HG02840 (cell line): ENCODE measurements at regions not wholly inside any gene's neighbourhood (a gene's known extent, or its start where the extent isn't known, plus 50 kb on each side); places are given as distances from the start of the nearest gene placed in this dataset.
A peak's percentile ranks its signal among the peaks of the same experiment; 100 is the strongest.
"Not testable (repeated sequence)": the region's sequence is repeated elsewhere in the genome, so short reads cannot be mapped to it uniquely, and the experiment has no call there.

ENCODE experiments used
- ATAC-seq: cut with Tn5 transposase; IDR thresholded peaks from one replicate; pipeline ENCODE4 v1.9.1; 2021; ENCODE audit warnings: mild to moderate bottlenecking, moderate library complexity, moderate number of reproducible peaks; ENCODE audit not compliant: unreplicated experiment, low FRiP score

DNA sequence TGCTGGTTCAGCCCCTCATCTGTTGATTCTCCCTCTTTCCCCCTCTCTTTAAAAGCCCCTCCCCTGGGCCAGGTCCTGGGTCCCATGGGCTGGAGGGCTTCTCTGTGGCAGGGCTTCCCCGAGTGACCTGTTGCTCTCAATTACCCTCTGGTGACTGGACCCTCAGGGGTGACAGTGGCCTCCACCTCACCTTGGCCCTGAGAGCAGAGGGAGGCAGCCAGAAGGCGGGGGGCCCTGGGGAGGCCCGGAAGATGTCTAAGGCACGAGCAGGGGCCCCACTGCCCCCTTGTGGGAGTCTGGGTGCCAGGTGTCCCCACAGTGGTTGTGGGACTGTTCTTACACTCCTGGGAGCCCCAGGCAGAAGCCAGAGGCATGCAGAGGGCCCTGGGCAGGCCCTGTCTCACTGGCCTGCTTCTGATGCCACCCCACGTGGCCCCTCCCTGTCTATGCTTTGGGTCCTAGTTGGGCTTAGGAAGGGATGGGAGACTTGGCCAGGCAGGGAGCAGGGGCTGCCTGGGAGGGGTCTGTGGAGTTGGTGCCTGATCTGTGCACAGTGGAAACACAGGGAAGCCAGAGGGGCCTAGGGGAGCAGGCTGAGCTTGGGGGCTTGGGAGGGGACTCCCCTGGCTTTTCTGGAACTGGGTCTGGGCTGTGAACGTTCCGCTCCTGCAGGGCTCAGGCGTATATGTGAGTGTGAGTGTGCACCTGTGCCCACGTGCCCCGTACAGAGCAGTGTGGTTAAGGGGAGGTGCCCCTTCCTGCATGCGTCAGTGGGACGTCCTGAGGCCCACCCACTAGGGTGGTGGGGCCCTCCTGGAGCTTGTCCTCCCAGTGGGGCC lies 179.7 kb downstream of the TMEM121 start:
- ATAC-seq, result peak; percentile 44

GRCh38 chr14:105706701-105707019 lies 180.3 kb downstream of the TMEM121 start:
- ATAC-seq, result not testable (repeated sequence)

DNA sequence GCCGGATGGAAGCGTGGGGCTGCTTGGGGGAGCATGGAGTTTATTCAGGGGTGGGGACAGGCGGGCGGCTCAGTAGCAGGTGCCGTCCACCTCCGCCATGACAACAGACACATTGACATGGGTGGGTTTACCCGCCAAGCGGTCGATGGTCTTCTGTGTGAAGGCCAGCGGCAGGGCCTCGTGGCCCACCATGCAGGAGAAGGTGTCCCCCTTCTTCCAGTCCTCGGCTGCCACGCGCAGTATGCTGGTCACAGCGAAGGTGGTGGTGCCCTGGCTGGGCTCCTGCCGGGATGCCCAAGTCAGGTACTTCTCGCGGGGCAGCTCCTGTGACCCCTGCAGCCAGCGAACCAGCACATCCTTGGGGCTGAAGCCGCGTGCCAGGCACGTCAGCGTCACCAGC lies 180.7 kb downstream of the TMEM121 start:
- ATAC-seq, result not testable (repeated sequence)

GRCh38 chr14:105707723-105708151 lies 181.4 kb downstream of the TMEM121 start:
- not testable (repeated sequence) for ATAC-seq

DNA sequence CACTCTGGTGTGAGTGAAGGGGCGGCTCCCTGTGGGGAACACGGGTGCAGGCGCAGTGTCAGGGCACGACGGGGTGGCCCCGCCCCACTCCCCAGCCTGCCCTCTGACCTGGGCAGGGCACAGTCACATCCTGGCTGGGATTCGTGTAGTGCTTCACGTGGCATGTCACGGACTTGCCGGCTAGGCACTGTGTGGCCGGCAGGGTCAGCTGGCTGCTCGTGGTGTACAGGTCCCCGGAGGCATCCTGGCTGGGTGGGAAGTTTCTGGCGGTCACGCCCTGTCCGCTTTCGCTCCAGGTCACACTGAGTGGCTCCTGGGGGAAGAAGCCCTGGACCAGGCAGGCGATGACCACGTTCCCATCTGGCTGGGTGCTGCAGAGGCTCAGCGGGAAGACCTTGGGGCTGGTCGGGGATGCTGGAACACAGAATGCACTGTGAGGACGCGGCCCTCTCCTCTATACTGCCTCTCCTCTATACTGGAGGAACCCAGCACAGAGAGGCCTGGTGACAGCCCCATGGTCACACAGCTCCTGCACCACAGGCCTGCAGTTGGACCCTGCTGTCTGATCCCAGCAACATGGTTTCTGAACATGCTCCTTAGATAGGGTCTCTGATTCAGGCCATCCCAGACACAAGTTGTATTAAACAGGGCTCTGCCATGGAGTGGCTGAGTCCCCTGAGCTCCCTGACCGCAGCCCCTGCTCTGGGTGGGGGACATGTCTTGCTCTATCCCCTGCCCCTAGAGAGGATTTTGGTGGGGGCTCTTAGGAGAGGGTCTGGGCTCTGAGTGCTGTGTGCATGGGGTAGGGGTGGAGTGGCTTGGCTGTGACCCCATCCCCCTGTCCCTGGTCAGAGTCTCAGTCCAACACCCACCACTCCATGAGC lies 182.1 kb downstream of the TMEM121 start:
- not testable (repeated sequence) for ATAC-seq

GRCh38 chr14:105709281-105710118 lies 183.1 kb downstream of the TMEM121 start:
- no peak for ATAC-seq

DNA sequence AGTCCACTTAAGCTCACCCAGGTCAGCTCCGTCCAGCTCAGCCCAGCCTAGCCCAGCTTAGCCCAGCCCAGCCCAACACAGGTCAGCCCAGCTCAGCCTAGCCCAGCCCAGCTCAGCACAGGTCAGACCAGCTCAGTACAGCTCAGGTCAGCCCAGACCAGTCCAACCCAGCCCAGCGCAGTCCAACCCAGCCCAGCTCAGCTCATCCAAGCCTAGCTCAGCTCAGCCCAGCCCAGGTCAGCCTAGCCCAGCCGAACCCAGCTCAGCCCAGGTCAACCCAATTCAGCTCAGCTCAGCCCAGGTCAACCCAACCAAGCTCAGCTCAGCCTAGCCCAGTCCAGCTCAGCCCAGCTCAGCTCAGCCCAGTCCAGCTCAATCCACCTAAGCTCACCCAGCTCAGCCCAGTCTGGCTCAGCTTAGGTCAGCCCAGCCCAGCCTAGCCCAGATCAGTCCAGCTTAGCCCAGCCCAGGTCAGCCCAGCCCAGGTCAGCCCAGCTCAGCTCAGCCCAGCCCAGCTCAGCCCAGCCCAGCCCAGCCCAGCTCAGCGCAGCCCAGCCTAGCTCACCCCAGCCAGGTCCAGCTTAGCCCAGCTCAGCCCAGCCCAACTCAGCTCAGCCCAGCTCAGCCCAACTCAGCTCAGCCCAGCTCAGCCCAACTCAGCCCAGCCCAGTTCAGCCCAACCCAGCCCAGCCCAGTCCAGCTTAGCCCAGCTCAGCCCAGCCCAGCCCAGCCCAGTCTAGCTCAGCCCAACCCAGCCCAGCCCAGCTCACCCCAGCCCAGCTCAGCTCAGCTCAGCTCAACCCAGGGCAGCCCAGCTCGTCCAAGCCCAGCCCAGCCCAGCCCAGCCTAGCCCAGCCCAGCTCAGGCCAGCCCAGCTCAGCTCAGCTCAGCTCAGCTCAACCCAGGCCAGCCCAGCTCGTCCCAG lies 184.0 kb downstream of the TMEM121 start:
- no peak for ATAC-seq

GRCh38 chr14:105711044-105711620 lies 184.7 kb downstream of the TMEM121 start:
- ATAC-seq, result no peak

DNA sequence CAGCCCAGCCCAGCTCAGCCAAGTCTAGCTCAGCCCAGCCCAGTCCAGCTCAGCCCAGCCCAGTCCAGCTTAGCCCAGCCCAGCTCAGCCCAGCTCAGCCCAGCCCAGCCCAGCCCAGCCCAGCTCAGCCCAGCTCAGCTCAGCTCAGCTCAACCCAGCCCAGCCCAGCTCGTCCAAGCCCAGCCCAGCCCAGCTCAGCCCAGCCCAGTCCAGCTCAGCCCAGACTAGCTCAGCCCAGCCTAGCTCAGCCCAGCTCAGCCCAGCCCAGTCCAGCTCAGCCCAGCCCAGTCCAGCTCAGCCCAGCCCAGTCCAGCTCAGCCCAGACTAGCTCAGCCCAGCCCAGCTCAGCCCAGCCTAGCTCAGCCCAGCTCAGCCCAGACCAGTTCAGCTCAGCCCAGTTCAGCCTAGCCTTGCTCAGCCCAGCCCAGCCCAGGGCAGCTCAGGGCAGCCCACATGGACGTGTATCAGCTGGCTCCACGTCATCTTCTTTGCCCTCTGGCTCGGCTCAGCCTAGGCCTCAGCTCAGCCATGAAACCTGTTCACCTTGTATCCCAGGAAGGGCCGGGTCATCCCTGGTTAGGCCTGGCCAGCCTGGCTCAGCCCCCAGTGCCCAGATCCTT lies 185.6 kb downstream of the TMEM121 start:
- no peak for ATAC-seq

- ATAC-seq, result not testable (repeated sequence)
Measured at GRCh38 chr14:105712670-105713069, 186.3 kb downstream of the TMEM121 start.

DNA sequence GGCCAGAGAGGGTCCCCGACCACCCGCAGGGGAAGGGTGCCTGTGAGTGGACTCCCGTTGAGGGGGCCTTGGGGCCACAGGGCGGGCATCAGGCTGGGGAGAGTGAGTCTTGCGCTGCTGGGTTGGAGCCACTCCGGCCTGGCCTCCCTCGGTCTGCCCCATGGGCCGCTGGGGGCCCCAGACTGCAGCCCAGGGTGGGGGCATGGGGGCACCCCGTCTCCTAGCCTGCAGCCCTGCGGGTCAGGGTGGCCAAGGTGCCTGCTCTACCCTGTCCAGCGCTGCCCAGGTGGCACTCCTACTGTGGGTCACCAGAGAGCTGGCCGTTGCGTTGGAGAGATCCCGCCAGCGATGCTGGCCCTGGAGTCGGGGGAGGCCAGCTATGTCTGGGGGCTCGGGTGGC lies 186.8 kb downstream of the TMEM121 start:
- not testable (repeated sequence) for ATAC-seq

DNA sequence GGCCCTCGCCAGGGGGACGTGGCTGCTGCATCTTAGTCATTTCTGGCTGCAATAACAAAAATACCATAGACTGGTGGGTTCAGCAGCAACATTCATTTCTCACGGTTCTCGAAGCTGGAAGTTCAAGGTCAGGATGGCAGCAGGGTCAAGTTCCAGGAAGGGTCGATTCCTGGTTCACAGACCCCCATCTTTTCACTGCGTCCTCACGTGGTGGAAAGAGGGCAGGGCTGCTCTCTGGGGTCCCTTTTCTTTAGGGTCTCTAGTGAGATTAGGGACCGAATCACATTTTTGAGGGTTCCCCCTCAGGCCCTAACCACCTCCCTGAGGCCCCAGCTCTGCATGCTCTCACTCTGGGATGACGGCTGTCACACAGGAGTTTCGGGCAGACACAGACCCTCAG lies 187.5 kb downstream of the TMEM121 start:
- ATAC-seq, result not testable (repeated sequence)

DNA sequence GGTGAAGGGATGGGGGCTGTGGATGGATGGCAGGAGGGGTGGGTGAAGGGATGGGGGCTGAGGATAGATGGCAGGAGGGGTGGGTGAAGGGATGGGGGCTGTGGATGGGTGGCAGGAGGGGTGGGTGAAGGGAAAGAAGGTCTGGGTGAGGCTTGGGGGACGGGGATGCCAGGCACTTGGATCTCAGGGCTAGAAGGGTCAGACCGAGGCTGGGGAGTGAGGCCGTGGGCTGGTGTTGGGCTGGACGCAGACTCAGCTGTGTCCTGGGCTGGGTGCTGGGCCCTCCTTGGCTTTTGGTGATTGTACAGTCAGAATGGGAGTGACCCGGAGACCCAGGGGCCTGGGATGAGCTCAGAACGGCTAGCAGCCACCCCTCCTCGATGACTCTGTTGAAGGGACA lies 192.4 kb downstream of the TMEM121 start:
- ATAC-seq, result not testable (repeated sequence)

DNA sequence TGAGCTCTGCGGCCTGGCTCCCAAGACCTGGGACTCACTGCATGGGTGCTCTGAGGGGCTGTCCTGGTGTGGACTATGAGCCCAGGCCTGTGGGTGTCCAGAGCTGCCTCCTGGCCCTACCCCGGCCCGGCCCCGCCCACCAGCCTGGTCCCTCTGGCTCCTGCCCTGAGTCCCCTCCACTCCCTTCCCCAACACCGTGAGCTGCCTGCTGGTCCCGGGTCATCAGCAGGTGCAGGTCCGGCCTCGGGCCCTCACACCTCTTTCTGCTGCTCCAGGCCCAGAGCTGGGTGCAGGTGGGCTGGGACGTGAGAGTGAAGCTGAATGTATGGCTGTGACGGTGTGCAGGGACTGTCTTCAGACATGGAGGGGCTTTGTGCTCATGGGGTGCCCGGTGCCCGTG lies 193.7 kb downstream of the TMEM121 start:
- not testable (repeated sequence) for ATAC-seq

GRCh38 chr14:105720852-105721601 lies 194.6 kb downstream of the TMEM121 start:
- ATAC-seq, result not testable (repeated sequence)

- not testable (repeated sequence) for ATAC-seq
Measured at GRCh38 chr14:105721602-105721970, 195.2 kb downstream of the TMEM121 start.

DNA sequence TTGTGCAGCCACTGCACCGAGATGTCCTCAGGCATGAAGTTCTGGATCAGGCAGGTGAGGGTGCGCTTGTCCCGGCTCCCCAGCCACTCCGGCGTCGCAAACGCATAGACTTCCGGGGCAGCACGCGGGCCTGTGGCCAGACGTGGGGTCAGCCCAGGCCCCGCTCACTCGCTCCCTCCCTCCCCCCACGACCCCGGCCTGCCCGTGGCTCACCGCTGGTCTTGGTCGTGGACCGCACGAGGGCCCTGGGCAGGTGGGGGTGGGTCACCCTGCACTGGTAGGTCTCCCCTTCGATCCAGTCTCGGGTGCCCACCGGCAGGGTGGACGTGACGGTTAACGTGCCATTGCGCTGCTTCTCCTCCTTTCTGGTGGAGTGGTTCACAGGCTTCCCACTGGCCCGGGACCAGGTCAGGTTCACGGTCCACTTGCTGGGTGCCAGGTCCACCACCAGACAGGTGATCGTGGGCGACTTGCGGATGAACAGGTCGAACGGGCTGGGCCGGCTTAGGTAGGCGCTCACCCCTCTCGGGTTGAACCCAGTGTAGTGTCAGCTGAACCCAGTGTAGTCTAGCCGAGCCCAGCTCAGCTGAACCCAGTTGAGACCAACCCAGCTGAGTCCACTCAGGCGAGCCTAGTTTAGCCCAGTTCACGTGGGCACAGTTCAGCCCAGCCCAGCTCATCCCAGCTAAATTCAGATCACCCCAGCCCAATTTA lies 195.8 kb downstream of the TMEM121 start:
- not testable (repeated sequence) for ATAC-seq
